Breast epithelium (tissue), 3 donors: ENCODE measurements at regions not wholly inside any gene's neighbourhood (a gene's known extent, or its start where the extent isn't known, plus 50 kb on each side); places are given as distances from the start of the nearest gene placed in this dataset.

ENCODE experiments used
- CTCF ChIP-seq, 3 donors: fragments of 450-650 bp; IDR thresholded peaks; one replicate each; pipeline ENCODE4 v1.5.1; 2016 to 2017; ENCODE audit warnings: antibody characterized with exemption in 3 of 3, mild to moderate bottlenecking in 3 of 3, moderate library complexity in 3 of 3
- POLR2AphosphoS5 ChIP-seq, 3 donors: sonication (generic); formaldehyde crosslinking; IDR thresholded peaks; one replicate each; pipeline ENCODE4 v1.6.1; 2017; ENCODE audit warnings: antibody characterized with exemption in 3 of 3

- TF ChIP-seq POLR2AphosphoS5 (IDR thresholded peaks at IDR 0.05) (no peak), CTCF (IDR thresholded peaks at IDR 0.05) (no peak)
These were observed 387.0 kb downstream of the C12orf50 start for GRCh38 chr12:87642245-87642644.
